ENCODE measurements at regions not wholly inside any gene's neighbourhood (a gene's known extent, or its start where the extent isn't known, plus 50 kb on each side); places are given as distances from the start of the nearest gene placed in this dataset.

DNA sequence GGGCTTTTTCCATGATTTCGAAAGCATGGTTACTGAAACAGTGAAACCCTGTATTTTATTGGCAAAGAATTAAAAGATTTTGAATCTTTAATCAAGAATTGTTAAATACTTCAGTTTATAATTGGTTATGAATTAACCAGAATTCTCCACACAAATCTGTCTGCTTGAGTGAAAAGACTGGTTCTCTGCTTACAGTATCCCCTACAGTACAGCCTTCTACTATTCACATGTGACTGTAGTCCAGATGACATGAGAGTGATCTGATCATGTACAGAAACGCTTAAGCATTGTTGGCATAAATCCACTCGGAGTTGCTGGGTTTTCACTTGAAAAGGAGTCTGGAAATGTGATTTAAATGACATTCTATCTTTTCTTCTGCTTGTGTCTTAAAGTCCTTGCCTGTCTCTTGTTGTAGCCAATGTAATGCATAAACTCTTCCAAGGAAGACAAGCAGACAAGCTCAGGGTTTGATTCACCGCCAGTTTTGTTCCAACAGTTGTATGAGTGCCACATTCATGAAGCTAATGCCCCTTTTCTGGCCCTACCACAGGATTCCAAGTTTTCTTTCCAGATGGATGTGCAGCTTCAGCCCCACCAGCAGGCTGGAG lies 222.0 kb upstream of the LRIG3 start:
- Histone ChIP-seq H3K4me3 (ENCODE audit: low read depth in 2 of 2, low read length in 2 of 2) (no peak overlapping the region), H3K4me1 (ENCODE audit: control insufficient read depth, insufficient read depth, low read length) (no peaks in the 10 kb centered on the region), H3K9me3 (ENCODE audit: control insufficient read depth, insufficient read depth, low read depth, low read length) (no peaks in the 10 kb centered on the region), H3K27me3 (ENCODE audit: control insufficient read depth, insufficient read depth, low read length) (no peaks in the 10 kb centered on the region), H3K36me3 (ENCODE audit: control insufficient read depth, insufficient read depth, low read length) (no peaks in the 10 kb centered on the region; the same call in 1 of the 2 replicates), H3K27ac (ENCODE audit: low read length) (no peak overlapping the region)
- ChIA-PET CTCF (no interaction called here), POLR2A (interaction anchor here (0.7 kb wide), 1 partner anchor 642 kb away, joined by 3 read pairs; no protein-coding TSS in a partner anchor)
- DNase-seq (ENCODE audit: low read depth, low spot score) (no peak), ATAC-seq (no peak)
- in situ Hi-C loops (cut with HindIII; ENCODE audit: low pct_unique_long_range_greater_than_20kb, low sequenced_read_pairs) (no loop called here), intact Hi-C loops (cut with micrococcal nuclease; ENCODE audit: unreplicated experiment) (no loop called here)
- BruUV-seq (replicated peaks) = no TSS peak
- TF ChIP-seq SIN3A (IDR thresholded peaks at IDR 0.05; ENCODE audit: borderline replicate concordance, insufficient read depth, low read depth, low read length) (no peak), TCF7L2 (IDR thresholded peaks at IDR 0.05; ENCODE audit: low read depth, low read length) (no peak), POLR2AphosphoS5 (IDR thresholded peaks at IDR 0.05; ENCODE audit: low read depth, low read length) (no peak)
- TF ChIP-seq, protein P1, sequence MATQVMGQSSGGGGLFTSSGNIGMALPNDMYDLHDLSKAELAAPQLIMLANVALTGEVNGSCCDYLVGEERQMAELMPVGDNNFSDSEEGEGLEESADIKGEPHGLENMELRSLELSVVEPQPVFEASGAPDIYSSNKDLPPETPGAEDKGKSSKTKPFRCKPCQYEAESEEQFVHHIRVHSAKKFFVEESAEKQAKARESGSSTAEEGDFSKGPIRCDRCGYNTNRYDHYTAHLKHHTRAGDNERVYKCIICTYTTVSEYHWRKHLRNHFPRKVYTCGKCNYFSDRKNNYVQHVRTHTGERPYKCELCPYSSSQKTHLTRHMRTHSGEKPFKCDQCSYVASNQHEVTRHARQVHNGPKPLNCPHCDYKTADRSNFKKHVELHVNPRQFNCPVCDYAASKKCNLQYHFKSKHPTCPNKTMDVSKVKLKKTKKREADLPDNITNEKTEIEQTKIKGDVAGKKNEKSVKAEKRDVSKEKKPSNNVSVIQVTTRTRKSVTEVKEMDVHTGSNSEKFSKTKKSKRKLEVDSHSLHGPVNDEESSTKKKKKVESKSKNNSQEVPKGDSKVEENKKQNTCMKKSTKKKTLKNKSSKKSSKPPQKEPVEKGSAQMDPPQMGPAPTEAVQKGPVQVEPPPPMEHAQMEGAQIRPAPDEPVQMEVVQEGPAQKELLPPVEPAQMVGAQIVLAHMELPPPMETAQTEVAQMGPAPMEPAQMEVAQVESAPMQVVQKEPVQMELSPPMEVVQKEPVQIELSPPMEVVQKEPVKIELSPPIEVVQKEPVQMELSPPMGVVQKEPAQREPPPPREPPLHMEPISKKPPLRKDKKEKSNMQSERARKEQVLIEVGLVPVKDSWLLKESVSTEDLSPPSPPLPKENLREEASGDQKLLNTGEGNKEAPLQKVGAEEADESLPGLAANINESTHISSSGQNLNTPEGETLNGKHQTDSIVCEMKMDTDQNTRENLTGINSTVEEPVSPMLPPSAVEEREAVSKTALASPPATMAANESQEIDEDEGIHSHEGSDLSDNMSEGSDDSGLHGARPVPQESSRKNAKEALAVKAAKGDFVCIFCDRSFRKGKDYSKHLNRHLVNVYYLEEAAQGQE (IDR thresholded peaks at IDR 0.05; ENCODE audit: insufficient read depth in 1 of 2, low read depth in 2 of 2, low read length in 1 of 2) = no peak
- TF ChIP-seq, protein P2, sequence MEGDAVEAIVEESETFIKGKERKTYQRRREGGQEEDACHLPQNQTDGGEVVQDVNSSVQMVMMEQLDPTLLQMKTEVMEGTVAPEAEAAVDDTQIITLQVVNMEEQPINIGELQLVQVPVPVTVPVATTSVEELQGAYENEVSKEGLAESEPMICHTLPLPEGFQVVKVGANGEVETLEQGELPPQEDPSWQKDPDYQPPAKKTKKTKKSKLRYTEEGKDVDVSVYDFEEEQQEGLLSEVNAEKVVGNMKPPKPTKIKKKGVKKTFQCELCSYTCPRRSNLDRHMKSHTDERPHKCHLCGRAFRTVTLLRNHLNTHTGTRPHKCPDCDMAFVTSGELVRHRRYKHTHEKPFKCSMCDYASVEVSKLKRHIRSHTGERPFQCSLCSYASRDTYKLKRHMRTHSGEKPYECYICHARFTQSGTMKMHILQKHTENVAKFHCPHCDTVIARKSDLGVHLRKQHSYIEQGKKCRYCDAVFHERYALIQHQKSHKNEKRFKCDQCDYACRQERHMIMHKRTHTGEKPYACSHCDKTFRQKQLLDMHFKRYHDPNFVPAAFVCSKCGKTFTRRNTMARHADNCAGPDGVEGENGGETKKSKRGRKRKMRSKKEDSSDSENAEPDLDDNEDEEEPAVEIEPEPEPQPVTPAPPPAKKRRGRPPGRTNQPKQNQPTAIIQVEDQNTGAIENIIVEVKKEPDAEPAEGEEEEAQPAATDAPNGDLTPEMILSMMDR (IDR thresholded peaks at IDR 0.05) = no peak

GRCh38 chr12:59134750-59135149 lies 214.4 kb upstream of the LRIG3 start:
- H3K9me3 ChIP-seq (ENCODE audit: control insufficient read depth, insufficient read depth, low read depth, low read length) = no peaks in the 10 kb centered on the region
- in situ Hi-C loops (cut with HindIII; ENCODE audit: low pct_unique_long_range_greater_than_20kb, low sequenced_read_pairs) = no loop called here
- BruUV-seq (replicated peaks) = no TSS peak
- H3K27ac ChIP-seq (ENCODE audit: low read length) = no peak overlapping the region
- intact Hi-C loops (cut with micrococcal nuclease; ENCODE audit: unreplicated experiment) = no loop called here
- ATAC-seq (no peak), DNase-seq (ENCODE audit: low read depth, low spot score) (no peak)
- CTCF ChIA-PET = interaction anchor here (0.6 kb wide), 1 partner anchor 1189 kb away, joined by 4 read pairs; no protein-coding TSS in a partner anchor
- TF ChIP-seq TCF7L2 (IDR thresholded peaks at IDR 0.05; ENCODE audit: low read depth, low read length) (no peak), SIN3A (IDR thresholded peaks at IDR 0.05; ENCODE audit: borderline replicate concordance, insufficient read depth, low read depth, low read length) (no peak), POLR2AphosphoS5 (IDR thresholded peaks at IDR 0.05; ENCODE audit: low read depth, low read length) (no peak)
- TF ChIP-seq, protein P1 (IDR thresholded peaks at IDR 0.05; ENCODE audit: insufficient read depth in 1 of 2, low read depth in 2 of 2, low read length in 1 of 2) = no peak
- TF ChIP-seq, protein P2 (IDR thresholded peaks at IDR 0.05) = no peak
- H3K4me3 ChIP-seq (ENCODE audit: low read depth in 2 of 2, low read length in 2 of 2) = no peak overlapping the region
- POLR2A ChIA-PET = no interaction called here
- no peaks in the 10 kb centered on the region for H3K36me3 ChIP-seq (ENCODE audit: control insufficient read depth, insufficient read depth, low read length)
- no peaks in the 10 kb centered on the region for H3K27me3 ChIP-seq (ENCODE audit: control insufficient read depth, insufficient read depth, low read length)
- H3K4me1 ChIP-seq (ENCODE audit: control insufficient read depth, insufficient read depth, low read length) = no peaks in the 10 kb centered on the region
